CD14-positive monocyte (primary cell): ENCODE measurements at regions not wholly inside any gene's neighbourhood (a gene's known extent, or its start where the extent isn't known, plus 50 kb on each side); places are given as distances from the start of the nearest gene placed in this dataset.

ENCODE experiments used
- DNase-seq, 3 donors: peaks; one replicate each; pipeline ENCODE4 v3.0.0-alpha.2; 2011 to 2022
- H2AFZ ChIP-seq: 2 replicates; pipeline ENCODE4 v1.6.0; 2012; ENCODE audit warnings: mild to moderate bottlenecking, low read depth, low read length, inconsistent platforms; ENCODE audit not compliant: insufficient read depth, poor library complexity, severe bottlenecking
- H3K27ac ChIP-seq, 2 donors: 1 replicate in 1 of 2; 2 replicates in 1 of 2; pipeline ENCODE4 v1.5.1; 2012 to 2013; ENCODE audit warnings: low read length in 2 of 2, control low read depth in 1 of 2, inconsistent platforms in 1 of 2, low read depth in 1 of 2, mild to moderate bottlenecking in 1 of 2
- H3K27me3 ChIP-seq, 2 donors: one replicate each; pipeline versions ENCODE4 v1.6.0 to v1.6.1; 2011 to 2013; ENCODE audit warnings: low read length in 2 of 2; ENCODE audit not compliant: control insufficient read depth in 2 of 2, insufficient read depth in 2 of 2
- H3K36me3 ChIP-seq, 2 donors: replicated peaks in 1 of 2; 1 replicate in 1 of 2; 2 replicates in 1 of 2; pipeline versions ENCODE4 v1.5.1 to v1.6.1; 2012 to 2013; ENCODE audit warnings: low read length in 2 of 2, control low read depth in 1 of 2, inconsistent platforms in 1 of 2, mild to moderate bottlenecking in 1 of 2; ENCODE audit not compliant: insufficient read depth in 2 of 2, control insufficient read depth in 1 of 2
- H3K4me1 ChIP-seq, 2 donors: 1 replicate in 1 of 2; 2 replicates in 1 of 2; pipeline versions ENCODE4 v1.5.1 to v1.6.1; 2012 to 2013; ENCODE audit warnings: low read length in 2 of 2, control low read depth in 1 of 2, inconsistent platforms in 1 of 2, mild to moderate bottlenecking in 1 of 2, moderate library complexity in 1 of 2; ENCODE audit not compliant: insufficient read depth in 2 of 2, control insufficient read depth in 1 of 2
- H3K4me2 ChIP-seq: replicated peaks from 2 replicates; pipeline ENCODE3; 2012; ENCODE audit warnings: low read length, moderate library complexity, mild to moderate bottlenecking; ENCODE audit not compliant: poor library complexity, severe bottlenecking; ENCODE audit errors: extremely low read depth
- H3K4me3 ChIP-seq, 3 experiments: fragments of 200-600 bp in 1 of 3; sonication (generic) in 1 of 3; replicated peaks in 1 of 3; 1 replicate in 2 of 3; 2 replicates in 1 of 3; pipeline ENCODE4 v1.5.1; 2011 to 2013; ENCODE audit warnings: low read length in 3 of 3, mild to moderate bottlenecking in 3 of 3, control low read depth in 2 of 3, low read depth in 2 of 3, inconsistent platforms in 1 of 3, moderate library complexity in 1 of 3
- H3K79me2 ChIP-seq: 2 replicates; pipeline ENCODE4 v1.6.0; 2012; ENCODE audit warnings: mild to moderate bottlenecking, control low read depth, inconsistent platforms, low read length, moderate library complexity; ENCODE audit not compliant: insufficient read depth
- H3K9ac ChIP-seq: 2 replicates; pipeline ENCODE4 v1.6.0; 2017; ENCODE audit warnings: low read length, mild to moderate bottlenecking; ENCODE audit not compliant: insufficient read depth, poor library complexity, severe bottlenecking
- H3K9me3 ChIP-seq, 2 donors: replicated peaks in 1 of 2; 1 replicate in 1 of 2; 2 replicates in 1 of 2; pipeline versions ENCODE4 v1.5.1 to v1.6.1; 2012 to 2013; ENCODE audit warnings: low read length in 2 of 2, control low read depth in 1 of 2; ENCODE audit not compliant: control insufficient read depth in 1 of 2, insufficient read depth in 1 of 2
- H4K20me1 ChIP-seq: 2 replicates; pipeline ENCODE4 v1.6.0; 2012; ENCODE audit warnings: mild to moderate bottlenecking, low read length, control low read depth, moderate library complexity; ENCODE audit not compliant: insufficient read depth
- H3K27ac Mint-ChIP-seq, 7 donors: one replicate each; pipeline ENCODE4 v1.8.0; 2020; ENCODE audit warnings: mild to moderate bottlenecking in 7 of 7, mixed read lengths in 7 of 7, moderate library complexity in 6 of 7, inconsistent platforms in 2 of 7
- H3K27me3 Mint-ChIP-seq, 3 donors: one replicate each; pipeline ENCODE4 v1.8.0; 2021 to 2022; ENCODE audit warnings: low read depth in 3 of 3, mild to moderate bottlenecking in 3 of 3, mixed read lengths in 3 of 3, moderate library complexity in 3 of 3, inconsistent platforms in 1 of 3
- H3K36me3 Mint-ChIP-seq, 2 donors: one replicate each; pipeline ENCODE4 v1.8.0; 2020; ENCODE audit warnings: mixed read lengths in 2 of 2, inconsistent platforms in 1 of 2, mild to moderate bottlenecking in 1 of 2
- H3K4me1 Mint-ChIP-seq: one replicate; pipeline ENCODE4 v1.8.0; 2020; ENCODE audit warnings: mild to moderate bottlenecking, mixed read lengths
- H3K4me3 Mint-ChIP-seq, 2 donors: one replicate each; pipeline ENCODE4 v1.8.0; 2020; ENCODE audit warnings: mild to moderate bottlenecking in 2 of 2, mixed read lengths in 2 of 2, moderate library complexity in 1 of 2
- H3K9me3 Mint-ChIP-seq, 7 donors: one replicate each; pipeline ENCODE4 v1.8.0; 2020 to 2022; ENCODE audit warnings: mixed read lengths in 7 of 7, mild to moderate bottlenecking in 6 of 7, moderate library complexity in 6 of 7, inconsistent platforms in 2 of 7
- WGBS: methylation state at CpG from one replicate; pipeline ENCODE4 v1.1.5; 2013; ENCODE audit warnings: missing lambda C conversion rate; ENCODE audit not compliant: insufficient coverage; 5-methylcytosine and 5-hydroxymethylcytosine counted together
- intact Hi-C, 2 donors: fragments of 100-400 bp; cut with micrococcal nuclease; formaldehyde crosslinking; loops; one replicate each; pipeline versions ENCODE4 v1.15.0 to v1.15.1; 2023
- TF ChIP-seq, protein P1 (sequence below): fragments of 200-600 bp; IDR thresholded peaks from one replicate; pipeline ENCODE4 v1.8.0; 2022; ENCODE audit warnings: antibody characterized with exemption, mild to moderate bottlenecking

DNA sequence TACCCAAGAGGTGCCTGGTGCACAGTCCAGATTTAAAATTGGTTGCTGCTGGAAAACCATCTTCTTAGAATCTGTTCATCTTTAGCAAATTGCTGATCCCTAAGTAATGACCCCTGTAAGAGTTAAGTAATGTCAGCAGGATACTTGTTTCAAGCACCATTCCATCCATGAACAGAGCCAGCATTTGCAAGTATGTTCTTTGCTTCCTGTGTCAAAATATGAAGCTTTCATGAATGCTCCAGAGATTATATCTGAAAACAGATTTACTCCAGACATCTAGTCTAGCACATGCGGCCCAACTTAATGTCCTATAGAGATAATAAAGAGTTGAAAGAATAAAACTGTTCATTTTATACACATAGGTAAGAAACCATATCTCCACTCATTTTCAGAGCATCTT lies 98.7 kb upstream of the ZNF438 start:
- WGBS: no CpG with 5 or more reads among the region's 1 CpG

DNA sequence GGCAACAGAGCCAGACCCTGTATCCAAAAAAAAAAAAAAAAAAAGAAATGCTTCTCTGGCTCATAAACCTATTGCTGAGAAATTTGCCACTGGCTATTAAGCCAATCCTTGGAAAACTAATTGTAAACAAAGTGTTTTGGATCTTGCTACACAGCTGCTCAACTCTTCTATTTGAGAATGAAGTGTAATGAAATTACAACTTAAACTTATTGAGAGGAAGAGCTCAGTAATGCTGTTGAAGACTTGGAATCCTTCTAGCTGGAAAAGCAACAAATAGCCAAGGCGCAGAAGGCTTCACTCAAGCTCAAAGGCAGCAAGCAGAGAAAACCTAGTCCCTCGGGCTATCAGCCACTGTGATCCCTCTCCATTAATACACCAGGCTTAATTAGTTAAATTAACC lies 99.6 kb upstream of the ZNF438 start:
- no peak overlapping the region for H3K4me3 ChIP-seq
- H3K4me3 Mint-ChIP-seq: no peak overlapping the region
- H4K20me1 ChIP-seq: no peaks in the 10 kb centered on the region
- no peak overlapping the region for H2AFZ ChIP-seq
- peaks cover 16% of the 10 kb centered on the region for H3K4me1 Mint-ChIP-seq
- H3K27me3 Mint-ChIP-seq: no peaks in the 10 kb centered on the region
- TF ChIP-seq, protein P1, sequence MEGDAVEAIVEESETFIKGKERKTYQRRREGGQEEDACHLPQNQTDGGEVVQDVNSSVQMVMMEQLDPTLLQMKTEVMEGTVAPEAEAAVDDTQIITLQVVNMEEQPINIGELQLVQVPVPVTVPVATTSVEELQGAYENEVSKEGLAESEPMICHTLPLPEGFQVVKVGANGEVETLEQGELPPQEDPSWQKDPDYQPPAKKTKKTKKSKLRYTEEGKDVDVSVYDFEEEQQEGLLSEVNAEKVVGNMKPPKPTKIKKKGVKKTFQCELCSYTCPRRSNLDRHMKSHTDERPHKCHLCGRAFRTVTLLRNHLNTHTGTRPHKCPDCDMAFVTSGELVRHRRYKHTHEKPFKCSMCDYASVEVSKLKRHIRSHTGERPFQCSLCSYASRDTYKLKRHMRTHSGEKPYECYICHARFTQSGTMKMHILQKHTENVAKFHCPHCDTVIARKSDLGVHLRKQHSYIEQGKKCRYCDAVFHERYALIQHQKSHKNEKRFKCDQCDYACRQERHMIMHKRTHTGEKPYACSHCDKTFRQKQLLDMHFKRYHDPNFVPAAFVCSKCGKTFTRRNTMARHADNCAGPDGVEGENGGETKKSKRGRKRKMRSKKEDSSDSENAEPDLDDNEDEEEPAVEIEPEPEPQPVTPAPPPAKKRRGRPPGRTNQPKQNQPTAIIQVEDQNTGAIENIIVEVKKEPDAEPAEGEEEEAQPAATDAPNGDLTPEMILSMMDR: no peak
- no peak overlapping the region for H3K27ac Mint-ChIP-seq
- H3K9me3 ChIP-seq: no peaks in the 10 kb centered on the region
- intact Hi-C loops: no loop called here
- H3K79me2 ChIP-seq: no peaks in the 10 kb centered on the region
- H3K27ac ChIP-seq: no peak overlapping the region
- no peaks in the 10 kb centered on the region for H3K36me3 Mint-ChIP-seq
- no peak overlapping the region for H3K9ac ChIP-seq
- H3K9me3 Mint-ChIP-seq: no peaks in the 10 kb centered on the region
- H3K36me3 ChIP-seq: no peaks in the 10 kb centered on the region
- H3K4me2 ChIP-seq: no peak overlapping the region
- no CpG with 5 or more reads among the region's 2 CpGs for WGBS
- DNase-seq: no peak
- H3K4me1 ChIP-seq: peaks cover 15 to 22% of the 10 kb centered on the region in 2 donors
- no peaks in the 10 kb centered on the region for H3K27me3 ChIP-seq

More for the DNA sequence above, 98.7 kb upstream of the ZNF438 start:
- Mint-ChIP-seq H3K36me3 (no peaks in the 10 kb centered on the region), H3K4me1 (peaks cover 16% of the 10 kb centered on the region), H3K27me3 (peaks cover 0 to 1% (median 0%) of the 10 kb centered on the region in 3 donors), H3K27ac (no peak overlapping the region), H3K4me3 (no peak overlapping the region), H3K9me3 (no peaks in the 10 kb centered on the region)
- Histone ChIP-seq H3K4me2 (no peak overlapping the region), H2AFZ (peak overlapping the region; percentile 18), H3K9me3 (no peaks in the 10 kb centered on the region), H3K36me3 (no peaks in the 10 kb centered on the region), H4K20me1 (no peaks in the 10 kb centered on the region), H3K4me1 (peaks cover 15 to 22% of the 10 kb centered on the region in 2 donors), H3K9ac (no peak overlapping the region), H3K4me3 (no peak overlapping the region), H3K27ac (no peak overlapping the region), H3K79me2 (no peaks in the 10 kb centered on the region), H3K27me3 (no peaks in the 10 kb centered on the region)
- TF ChIP-seq, protein P1: no peak
- no peak for DNase-seq
- intact Hi-C loops: no loop called here
